Activated CD8-positive, alpha-beta memory T cell treated with anti-CD3 and anti-CD28 coated beads, Interleukin-2, amount 10 ng/mL, durations not matched to agents 7 days and 5 days (primary cell): ENCODE measurements at regions not wholly inside any gene's neighbourhood (a gene's known extent, or its start where the extent isn't known, plus 50 kb on each side); places are given as distances from the start of the nearest gene placed in this dataset. TPM values are rescaled to one million over a fixed set of nuclear protein-coding genes. Genes with fewer than 3 reads are reported as not detected.

ENCODE experiments used
- ATAC-seq: fragments of 150-1000 bp; cut with Tn5 transposase; one replicate; pipeline ENCODE4 v1.10.0; 2021; ENCODE audit warnings: moderate library complexity
- CTCF ChIA-PET: fragments of 350-600 bp; sonication (Branson Sonifier 250); formaldehyde crosslinking; loops from one replicate; lab custom pipeline; 2021; ENCODE audit warnings: antibody characterized with exemption; lab: Charles Lee
- DNase-seq: peaks from one replicate; pipeline ENCODE4 v3.0.0-alpha.2; 2020
- H3K27ac Mint-ChIP-seq: one replicate; pipeline ENCODE4 v1.8.0; 2021; ENCODE audit warnings: mild to moderate bottlenecking, mixed read lengths
- H3K27me3 Mint-ChIP-seq: one replicate; pipeline ENCODE4 v1.8.0; 2021; ENCODE audit warnings: mixed read lengths
- H3K36me3 Mint-ChIP-seq: one replicate; pipeline ENCODE4 v1.8.0; 2021; ENCODE audit warnings: mild to moderate bottlenecking, mixed read lengths
- H3K4me1 Mint-ChIP-seq: one replicate; pipeline ENCODE4 v1.8.0; 2021; ENCODE audit warnings: mixed read lengths
- H3K4me3 Mint-ChIP-seq: one replicate; pipeline ENCODE4 v1.8.0; 2021; ENCODE audit warnings: mild to moderate bottlenecking, moderate library complexity, mixed read lengths
- H3K9me3 Mint-ChIP-seq: one replicate; pipeline ENCODE4 v1.8.0; 2022; ENCODE audit warnings: low read depth, mixed read lengths
- microRNA-seq: library from miRNA; unstranded; fragments of <30 nt; microRNA quantifications from one replicate; pipeline ENCODE4 v1.2.0, GENCODE V29; 2022

DNA sequence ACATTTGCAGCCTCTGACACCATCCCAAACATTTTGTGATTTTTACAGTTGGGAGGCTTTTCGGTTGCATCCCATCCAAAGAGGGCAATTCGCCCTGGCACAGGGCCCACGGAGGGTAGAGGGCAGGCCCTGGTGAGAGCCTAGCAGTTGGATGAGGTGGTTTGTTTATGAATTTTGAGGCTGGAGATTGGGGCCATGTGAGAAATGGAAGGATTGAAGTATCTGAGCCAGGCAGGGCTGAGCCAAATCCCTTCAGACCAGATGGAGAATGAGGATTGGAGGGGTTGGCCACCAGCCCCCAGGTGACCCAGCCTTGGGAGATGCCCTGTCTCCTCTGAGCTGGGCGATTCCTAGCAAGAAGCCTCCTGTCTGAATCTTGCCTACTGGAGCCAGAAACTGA lies 52.6 kb upstream of the CCDC167 start:
- no peak overlapping the region for H3K4me3 Mint-ChIP-seq
- ATAC-seq (no peak), DNase-seq (no peak)
- CTCF ChIA-PET = interaction anchor here (1.5 kb wide), 1 partner anchor 14 kb away, joined by 5 read pairs; no protein-coding TSS in a partner anchor
- H3K36me3 Mint-ChIP-seq = no peaks in the 10 kb centered on the region
- no peaks in the 10 kb centered on the region for H3K27me3 Mint-ChIP-seq
- H3K27ac Mint-ChIP-seq = no peak overlapping the region
- peaks cover 29% of the 10 kb centered on the region for H3K4me1 Mint-ChIP-seq
- no peaks in the 10 kb centered on the region for H3K9me3 Mint-ChIP-seq

DNA sequence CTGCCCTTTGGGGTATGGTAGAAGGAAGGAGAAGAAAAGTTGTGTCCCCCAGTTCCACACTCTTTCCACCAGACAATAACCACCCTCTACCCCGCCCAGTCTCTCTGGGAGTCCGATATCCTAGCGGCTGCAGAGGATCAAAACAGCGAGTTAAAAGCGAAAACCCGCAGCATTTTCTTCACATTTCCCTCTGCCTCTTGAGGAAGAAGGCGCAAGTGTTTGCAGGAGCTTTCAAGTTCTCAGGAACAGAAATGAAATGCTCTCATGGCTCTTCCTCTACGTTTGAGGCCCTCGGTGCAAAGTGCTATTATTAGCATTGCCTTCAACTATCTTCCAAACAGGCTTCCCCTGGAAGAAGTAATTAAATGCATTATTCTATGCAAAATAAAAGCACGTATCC lies 52.2 kb upstream of the CCDC167 start:
- DNase-seq (no peak), ATAC-seq (no peak)
- Mint-ChIP-seq H3K27me3 (no peaks in the 10 kb centered on the region), H3K4me3 (no peak overlapping the region), H3K9me3 (no peaks in the 10 kb centered on the region), H3K27ac (no peak overlapping the region), H3K36me3 (no peaks in the 10 kb centered on the region), H3K4me1 (peaks cover 33% of the 10 kb centered on the region)
- CTCF ChIA-PET = interaction anchor here (1.5 kb wide), 1 partner anchor 14 kb away, joined by 5 read pairs; no protein-coding TSS in a partner anchor

DNA sequence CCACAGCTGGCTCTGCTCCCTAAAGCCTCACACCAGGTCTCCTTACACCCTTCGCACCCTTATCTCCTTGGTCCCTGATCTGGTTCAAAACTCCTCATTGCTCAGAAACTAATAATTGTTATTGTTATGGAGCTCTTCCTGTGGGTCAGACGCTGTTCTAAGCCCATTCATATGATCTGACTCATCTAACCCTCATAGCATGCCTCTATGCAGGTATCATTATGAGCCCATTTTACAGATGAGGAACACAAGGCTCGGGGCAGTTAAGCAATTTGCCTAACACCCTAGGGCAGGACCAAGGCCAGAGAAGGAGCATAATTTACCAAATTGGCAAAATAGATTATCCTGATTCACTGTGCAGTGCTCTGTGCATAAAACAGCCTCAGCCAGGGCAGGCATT lies 51.8 kb upstream of the CCDC167 start:
- Mint-ChIP-seq H3K9me3 (no peaks in the 10 kb centered on the region), H3K4me1 (peaks cover 37% of the 10 kb centered on the region), H3K27ac (no peak overlapping the region), H3K27me3 (no peaks in the 10 kb centered on the region), H3K36me3 (no peaks in the 10 kb centered on the region), H3K4me3 (no peak overlapping the region)
- no peak for DNase-seq
- CTCF ChIA-PET = interaction anchor here (0.8 to 1.6 kb wide), 3 partner anchors 13 to 64 kb away, joined by 3 to 5 read pairs (median 4); no protein-coding TSS in a partner anchor
- ATAC-seq = no peak

DNA sequence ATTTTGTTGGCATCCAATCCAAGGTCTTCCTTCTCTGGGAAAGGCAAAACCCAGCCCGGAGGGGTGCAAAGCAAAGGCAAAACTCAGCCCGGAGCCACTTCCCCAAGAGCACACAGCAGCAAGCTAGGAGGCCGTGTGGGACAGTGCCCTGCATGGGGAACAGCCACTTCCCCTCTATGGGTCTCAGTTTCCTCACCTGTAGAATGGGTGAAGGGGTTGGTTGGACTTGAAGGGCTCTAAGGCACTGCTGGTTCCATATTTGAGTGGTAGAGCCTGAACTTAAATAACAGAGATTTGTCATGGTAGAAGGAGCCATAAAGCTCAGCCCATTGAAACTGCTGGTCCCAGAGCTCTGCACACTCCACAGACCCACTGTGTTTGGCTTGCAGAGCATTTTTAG lies 51.3 kb upstream of the CCDC167 start:
- no peak overlapping the region for H3K27ac Mint-ChIP-seq

DNA sequence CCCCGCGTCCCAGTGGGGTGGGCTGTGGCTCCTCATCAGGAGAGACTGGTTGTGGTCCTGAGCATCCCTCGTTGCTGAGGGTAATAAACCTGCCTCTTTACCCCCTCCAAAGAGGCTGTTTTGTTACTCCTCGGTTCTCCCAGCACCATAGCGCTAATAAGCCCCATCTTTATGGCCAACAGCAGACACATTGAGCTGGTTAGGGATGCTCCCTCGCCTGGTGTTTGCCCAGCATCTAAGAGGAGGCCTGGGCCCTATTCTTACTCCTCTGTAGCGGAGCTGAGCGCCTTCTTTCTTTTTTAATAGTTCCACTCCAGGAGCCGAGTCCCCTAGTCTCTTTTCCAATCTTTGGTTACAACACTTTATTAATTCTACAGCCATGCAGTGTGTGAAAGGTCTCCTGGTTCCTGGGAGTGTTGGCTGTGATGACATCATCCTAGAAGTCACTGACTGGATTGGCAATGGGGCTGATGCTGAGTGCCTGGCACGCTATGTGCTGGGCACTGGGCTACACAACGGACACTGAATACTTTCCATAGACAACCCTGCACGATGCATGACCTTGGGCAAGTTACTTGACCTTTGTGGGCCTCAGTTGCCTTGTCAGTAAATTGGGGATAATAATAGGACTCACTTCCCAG lies 50.6 kb upstream of the CCDC167 start:
- Mint-ChIP-seq H3K27ac (no peak overlapping the region), H3K9me3 (no peaks in the 10 kb centered on the region), H3K4me1 (peaks cover 41% of the 10 kb centered on the region), H3K27me3 (no peaks in the 10 kb centered on the region), H3K4me3 (no peak overlapping the region), H3K36me3 (no peaks in the 10 kb centered on the region)
- DNase-seq (no peak), ATAC-seq (no peak)
- CTCF ChIA-PET = interaction anchor here (1.6 kb wide), 1 partner anchor 15 kb away, joined by 4 read pairs; no protein-coding TSS in a partner anchor

More for the DNA sequence above, 51.3 kb upstream of the CCDC167 start:
- H3K9me3 Mint-ChIP-seq = no peaks in the 10 kb centered on the region
- DNase-seq = no peak
- no peaks in the 10 kb centered on the region for H3K36me3 Mint-ChIP-seq
- H3K27me3 Mint-ChIP-seq = no peaks in the 10 kb centered on the region
- no peak for ATAC-seq
- CTCF ChIA-PET = interaction anchor here (0.8 to 1.6 kb wide), 3 partner anchors 14 to 64 kb away, joined by 3 to 5 read pairs (median 4); no protein-coding TSS in a partner anchor
- H3K4me1 Mint-ChIP-seq = peaks cover 41% of the 10 kb centered on the region
- no peak overlapping the region for H3K4me3 Mint-ChIP-seq

DNA sequence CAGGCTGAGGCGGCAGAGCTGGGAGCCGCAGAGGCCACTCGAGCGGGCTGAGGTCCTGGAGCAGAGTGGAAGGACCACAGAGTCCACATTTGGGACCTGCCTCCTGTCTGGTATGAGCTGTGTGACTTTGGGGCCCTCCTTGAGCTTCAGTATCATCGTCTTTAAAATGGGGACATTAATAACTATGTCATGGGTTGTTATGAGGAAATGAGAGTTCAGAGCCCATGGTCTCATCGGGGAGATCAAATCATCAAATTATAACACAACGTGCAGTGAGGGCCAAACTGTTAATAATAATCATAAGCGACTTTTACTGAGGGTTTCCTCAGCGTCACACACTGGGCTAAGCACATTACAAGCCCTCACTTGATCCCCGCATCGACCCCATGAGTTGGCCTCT lies 49.9 kb upstream of the CCDC167 start:
- no peaks in the 10 kb centered on the region for H3K36me3 Mint-ChIP-seq
- peaks cover 41% of the 10 kb centered on the region for H3K4me1 Mint-ChIP-seq
- H3K4me3 Mint-ChIP-seq = no peak overlapping the region
- CTCF ChIA-PET = interaction anchor here (1.5 kb wide), 1 partner anchor 9 kb away, joined by 3 read pairs; no protein-coding TSS in a partner anchor
- H3K27ac Mint-ChIP-seq = no peak overlapping the region
- DNase-seq (no peak), ATAC-seq (no peak)
- no peaks in the 10 kb centered on the region for H3K27me3 Mint-ChIP-seq
- no peaks in the 10 kb centered on the region for H3K9me3 Mint-ChIP-seq

Small RNA genes lying in the stretch of these regions (microRNA-seq; reads per million reads assigned to microRNA genes)
- gene MIR4462 = not detected
